ENCODE measurements at regions not wholly inside any gene's neighbourhood (a gene's known extent, or its start where the extent isn't known, plus 50 kb on each side); places are given as distances from the start of the nearest gene placed in this dataset.

GRCh38 chr7:47711776-47712175, 129.9 kb upstream of the TNS3 start:
- no peak for TF ChIP-seq POLR2A (IDR thresholded peaks at IDR 0.05; ENCODE audit: control extremely low read depth in 1 of 2, low read depth in 2 of 2, low read length in 2 of 2)
- no peak for TF ChIP-seq HDAC2 (IDR thresholded peaks at IDR 0.05; ENCODE audit: borderline replicate concordance in 1 of 2, low read depth in 2 of 2, low read length in 2 of 2)
- TF ChIP-seq MAX (IDR thresholded peaks at IDR 0.05) = no peak
- no peak for TF ChIP-seq TAF1 (IDR thresholded peaks at IDR 0.05; ENCODE audit: low read depth, low read length)
- no peak for TF ChIP-seq JUND (IDR thresholded peaks at IDR 0.05; ENCODE audit: low read length)
- no peak for TF ChIP-seq GABPA (IDR thresholded peaks at IDR 0.05; ENCODE audit: borderline replicate concordance, insufficient read depth, low read length)
- no peak for TF ChIP-seq CTCF (IDR thresholded peaks at IDR 0.05; ENCODE audit: control extremely low read depth in 1 of 3, insufficient read depth in 1 of 3, low read depth in 1 of 3, low read length in 3 of 3)
- TF ChIP-seq KDM1A (IDR thresholded peaks at IDR 0.05; ENCODE audit: borderline replicate concordance, low read length) = no peak
- no peak for TF ChIP-seq POLR2AphosphoS5 (IDR thresholded peaks at IDR 0.05; ENCODE audit: low read depth, low read length)
- TF ChIP-seq CBX5 (IDR thresholded peaks at IDR 0.05; ENCODE audit: low read depth, low read length) = no peak
